HFF-Myc (cell line): ENCODE measurements at regions not wholly inside any gene's neighbourhood (a gene's known extent, or its start where the extent isn't known, plus 50 kb on each side); places are given as distances from the start of the nearest gene placed in this dataset.
A peak's percentile ranks its signal among the peaks of the same experiment; 100 is the strongest.

Experiments
- DNase-seq: peaks from one replicate; pipeline ENCODE4 v3.0.0-alpha.2; 2011; ENCODE audit warnings: low read depth; ENCODE audit errors: extremely low read depth
- H3K4me3 ChIP-seq: replicated peaks from 2 replicates; pipeline ENCODE4 v1.5.1; 2011; ENCODE audit warnings: low read depth, mild to moderate bottlenecking, control low read depth, low read length
- TF ChIP-seq, protein P1 (sequence below): IDR thresholded peaks from 2 replicates; pipeline ENCODE4 v1.5.1; 2012; ENCODE audit warnings: mild to moderate bottlenecking, low read depth, low read length, control low read depth; ENCODE audit errors: missing control alignments

- TF ChIP-seq, protein P1, sequence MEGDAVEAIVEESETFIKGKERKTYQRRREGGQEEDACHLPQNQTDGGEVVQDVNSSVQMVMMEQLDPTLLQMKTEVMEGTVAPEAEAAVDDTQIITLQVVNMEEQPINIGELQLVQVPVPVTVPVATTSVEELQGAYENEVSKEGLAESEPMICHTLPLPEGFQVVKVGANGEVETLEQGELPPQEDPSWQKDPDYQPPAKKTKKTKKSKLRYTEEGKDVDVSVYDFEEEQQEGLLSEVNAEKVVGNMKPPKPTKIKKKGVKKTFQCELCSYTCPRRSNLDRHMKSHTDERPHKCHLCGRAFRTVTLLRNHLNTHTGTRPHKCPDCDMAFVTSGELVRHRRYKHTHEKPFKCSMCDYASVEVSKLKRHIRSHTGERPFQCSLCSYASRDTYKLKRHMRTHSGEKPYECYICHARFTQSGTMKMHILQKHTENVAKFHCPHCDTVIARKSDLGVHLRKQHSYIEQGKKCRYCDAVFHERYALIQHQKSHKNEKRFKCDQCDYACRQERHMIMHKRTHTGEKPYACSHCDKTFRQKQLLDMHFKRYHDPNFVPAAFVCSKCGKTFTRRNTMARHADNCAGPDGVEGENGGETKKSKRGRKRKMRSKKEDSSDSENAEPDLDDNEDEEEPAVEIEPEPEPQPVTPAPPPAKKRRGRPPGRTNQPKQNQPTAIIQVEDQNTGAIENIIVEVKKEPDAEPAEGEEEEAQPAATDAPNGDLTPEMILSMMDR = no peak
- no peak overlapping the region for H3K4me3 ChIP-seq
- DNase-seq = no peak
Measured at GRCh38 chr18:43574974-43575373, 297.7 kb upstream of the SYT4 start.

GRCh38 chr18:43578211-43578610 is 300.9 kb upstream of the SYT4 start:
- TF ChIP-seq, protein P1 = no peak
- H3K4me3 ChIP-seq = no peak overlapping the region
- no peak for DNase-seq

DNA sequence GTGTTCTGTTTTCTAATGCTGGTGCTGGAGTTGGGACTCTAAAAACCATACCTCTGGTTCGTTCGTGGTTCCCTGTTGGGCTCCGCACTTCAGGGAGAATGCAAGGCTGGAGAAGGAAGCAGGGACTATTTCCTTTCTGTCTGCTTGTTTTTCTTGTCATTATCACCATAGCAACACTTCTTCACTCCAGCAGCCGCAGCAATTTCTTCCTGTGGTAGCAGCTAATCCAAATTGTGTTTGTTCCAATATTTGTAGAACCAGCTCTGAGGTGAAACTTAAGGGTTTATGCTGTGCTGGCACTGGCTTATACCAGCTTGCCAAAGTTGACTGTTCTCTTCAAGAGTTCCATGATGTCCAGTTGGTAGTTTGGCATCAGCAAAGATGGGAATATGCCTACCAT is 301.4 kb upstream of the SYT4 start:
- TF ChIP-seq, protein P1 = no peak
- no peak for DNase-seq
- H3K4me3 ChIP-seq = no peak overlapping the region

DNA sequence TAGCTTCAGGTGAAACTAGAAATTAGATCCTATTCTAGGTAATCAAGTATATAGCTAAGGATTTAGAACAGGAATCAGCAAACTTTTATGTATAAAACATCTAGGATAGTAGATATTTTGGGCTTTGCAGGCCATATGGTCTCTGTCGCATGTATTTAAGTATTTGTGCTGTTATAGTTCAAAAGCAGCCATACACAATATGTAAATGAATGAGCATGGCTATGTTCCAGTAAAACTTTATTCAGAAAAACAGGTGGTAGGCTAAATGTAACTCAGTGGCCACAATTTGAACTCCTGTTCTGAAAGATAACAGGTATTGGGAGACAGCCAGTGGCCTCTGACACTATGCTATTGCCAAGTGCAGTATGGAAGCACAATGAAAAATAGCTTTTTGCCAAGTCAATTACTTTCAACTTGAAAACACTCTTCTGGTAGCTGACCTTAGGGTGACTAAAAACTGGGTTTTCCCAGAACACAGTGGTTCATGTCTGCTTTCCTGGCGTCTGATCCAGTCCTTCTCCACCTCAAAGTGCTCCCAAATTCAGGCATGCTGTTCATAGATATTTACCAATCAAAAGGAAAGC is 304.7 kb upstream of the SYT4 start:
- DNase-seq = no peak
- no peak overlapping the region for H3K4me3 ChIP-seq
- TF ChIP-seq, protein P1 = no peak

DNA sequence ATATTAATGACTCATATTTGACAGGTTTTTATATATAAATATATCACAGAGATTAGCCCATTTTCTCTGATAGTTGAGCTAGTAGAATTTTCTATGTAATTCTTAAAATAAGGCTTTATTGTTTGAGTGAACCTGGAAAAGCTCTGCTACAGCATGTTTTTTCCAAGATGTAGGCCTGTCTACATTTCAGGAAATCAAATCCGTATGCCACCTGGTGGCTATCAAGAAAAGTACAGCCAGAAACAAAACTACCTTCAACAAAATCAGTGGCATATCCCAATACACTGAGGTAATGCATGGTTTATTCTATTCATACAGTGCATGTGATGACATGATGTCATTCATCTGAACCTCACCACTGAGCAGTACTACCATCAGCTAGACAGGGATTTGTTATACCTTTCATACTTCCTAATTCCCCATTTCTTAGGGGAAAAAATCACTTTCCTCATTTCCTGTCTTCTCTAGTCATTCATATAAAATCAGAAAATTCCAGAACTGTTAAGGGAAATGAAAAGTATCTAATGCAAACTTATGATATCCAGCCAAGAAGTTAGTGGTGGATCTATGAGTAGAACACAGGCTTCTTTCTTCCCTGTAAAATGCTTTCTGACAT is 310.4 kb upstream of the SYT4 start:
- TF ChIP-seq, protein P1 = peak; percentile 64
- no peak overlapping the region for H3K4me3 ChIP-seq
- no peak for DNase-seq

DNA sequence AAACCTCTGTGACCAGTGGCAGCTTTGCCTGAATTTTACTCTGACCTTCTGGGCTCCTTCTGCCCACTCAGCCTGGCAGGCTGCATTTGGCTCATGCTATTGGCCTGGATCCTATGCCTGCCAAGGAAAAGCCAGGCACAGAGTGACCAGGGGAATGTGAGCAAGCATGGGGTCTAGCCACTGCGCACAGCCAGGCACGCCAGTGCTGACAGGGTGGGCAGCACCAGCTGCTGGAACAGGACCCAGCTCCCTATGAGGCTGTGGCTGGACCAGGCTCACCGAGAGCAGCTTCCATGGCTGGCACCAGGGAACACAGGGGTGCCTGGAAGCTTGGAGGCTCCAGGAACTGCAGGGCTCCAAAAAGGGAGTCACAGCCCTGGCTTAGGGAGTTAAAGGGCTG is 311.5 kb upstream of the SYT4 start:
- TF ChIP-seq, protein P1 = no peak
- no peak overlapping the region for H3K4me3 ChIP-seq
- no peak for DNase-seq

DNA sequence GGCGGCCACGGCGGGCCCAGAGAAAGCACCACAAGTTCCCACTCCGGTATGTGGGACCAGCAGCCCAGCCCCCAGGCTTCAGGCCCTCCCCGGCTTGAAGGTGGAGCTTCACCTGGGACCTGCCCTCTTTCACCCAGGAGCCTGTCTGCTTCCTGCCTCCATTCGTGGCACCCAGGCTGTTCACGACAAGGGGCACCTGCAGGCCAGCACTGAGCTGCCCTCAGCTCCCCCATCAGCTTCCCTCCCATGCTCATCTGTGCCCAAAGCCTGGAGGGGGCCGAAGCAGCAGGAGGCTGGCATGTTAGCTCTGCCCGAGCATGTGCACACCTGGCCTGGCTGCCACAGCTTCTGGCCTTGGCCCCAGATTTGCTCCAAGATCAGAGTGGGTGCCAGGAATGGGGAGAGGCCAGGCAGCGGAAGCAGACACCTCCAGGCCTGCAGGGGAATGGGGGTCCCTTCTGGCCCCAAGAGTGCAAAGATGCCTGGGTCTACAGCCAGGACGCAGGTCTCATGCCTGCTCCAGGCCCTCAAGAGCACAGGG is 312.4 kb upstream of the SYT4 start:
- no peak for DNase-seq
- TF ChIP-seq, protein P1 = no peak

More for the DNA sequence above, 312.4 kb upstream of the SYT4 start:
- no peak overlapping the region for H3K4me3 ChIP-seq
